Activated T-cell treated with anti-CD3 and anti-CD28 coated beads for 1 hour (primary cell): ENCODE measurements at regions not wholly inside any gene's neighbourhood (a gene's known extent, or its start where the extent isn't known, plus 50 kb on each side); places are given as distances from the start of the nearest gene placed in this dataset.
"Not testable (repeated sequence)": the region's sequence is repeated elsewhere in the genome, so short reads cannot be mapped to it uniquely, and the experiment has no call there.

Experiments
- DNase-seq: peaks from one replicate; pipeline ENCODE4 v3.0.0-alpha.2; 2020; ENCODE audit warnings: low read depth

- no peak for DNase-seq
Measured at GRCh38 chr4:23956601-23957364, 66.9 kb upstream of the PPARGC1A start.

GRCh38 chr4:23952258-23952657, 62.4 kb upstream of the PPARGC1A start:
- DNase-seq: no peak

- no peak for DNase-seq
Measured at GRCh38 chr4:23947826-23948225, 58.0 kb upstream of the PPARGC1A start.

GRCh38 chr4:23946299-23946698, 56.5 kb upstream of the PPARGC1A start:
- DNase-seq: no peak

GRCh38 chr4:23945451-23946017, 55.7 kb upstream of the PPARGC1A start:
- no peak for DNase-seq

- not testable (repeated sequence) for DNase-seq
Measured at GRCh38 chr4:23944556-23944955, 54.7 kb upstream of the PPARGC1A start.

GRCh38 chr4:23943478-23943877, 53.6 kb upstream of the PPARGC1A start:
- no peak for DNase-seq

- no peak for DNase-seq
Measured at GRCh38 chr4:23942471-23942870, 52.6 kb upstream of the PPARGC1A start.
